ENCODE measurements at regions not wholly inside any gene's neighbourhood (a gene's known extent, or its start where the extent isn't known, plus 50 kb on each side); places are given as distances from the start of the nearest gene placed in this dataset.

DNA sequence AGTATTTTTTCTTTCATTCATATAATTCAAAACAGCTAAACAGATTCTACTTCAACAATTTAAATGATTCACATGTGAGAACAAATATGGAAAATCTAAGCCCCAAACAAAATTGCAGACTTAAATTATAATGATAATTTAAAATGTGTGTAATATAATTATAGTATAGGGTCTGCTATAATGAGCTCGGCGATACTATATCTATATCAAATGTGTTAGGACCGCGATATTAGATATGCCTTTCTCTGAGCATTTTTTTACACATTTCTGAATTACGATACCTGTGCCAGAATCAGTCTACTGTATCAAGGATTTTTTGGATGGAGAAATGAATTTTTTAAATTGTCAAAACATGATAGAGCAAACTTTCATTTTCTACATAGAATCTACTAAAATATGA is 808.8 kb upstream of the POU3F3 start:
- DNase-seq (ENCODE audit: low read depth) = no peak

DNA sequence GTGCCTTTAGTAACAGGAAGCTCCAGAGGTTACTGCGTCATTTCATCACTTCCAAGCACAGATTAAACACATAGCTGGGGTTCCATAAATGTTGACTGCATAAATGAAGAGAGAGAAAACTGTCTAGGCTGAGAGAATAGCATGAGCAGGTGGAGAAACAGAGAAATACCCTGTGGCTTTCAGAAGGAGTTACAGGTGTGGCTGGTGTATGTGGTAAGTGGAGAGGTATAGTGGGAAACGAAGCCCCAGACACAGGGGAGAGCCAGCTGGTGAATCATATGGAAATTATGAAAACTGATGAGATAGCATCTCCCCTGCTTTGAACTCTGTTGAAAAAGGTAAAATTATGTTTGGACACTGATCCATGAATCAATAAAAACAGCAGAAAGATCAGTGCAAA is 807.4 kb upstream of the POU3F3 start:
- no peak for DNase-seq (ENCODE audit: low read depth)

DNA sequence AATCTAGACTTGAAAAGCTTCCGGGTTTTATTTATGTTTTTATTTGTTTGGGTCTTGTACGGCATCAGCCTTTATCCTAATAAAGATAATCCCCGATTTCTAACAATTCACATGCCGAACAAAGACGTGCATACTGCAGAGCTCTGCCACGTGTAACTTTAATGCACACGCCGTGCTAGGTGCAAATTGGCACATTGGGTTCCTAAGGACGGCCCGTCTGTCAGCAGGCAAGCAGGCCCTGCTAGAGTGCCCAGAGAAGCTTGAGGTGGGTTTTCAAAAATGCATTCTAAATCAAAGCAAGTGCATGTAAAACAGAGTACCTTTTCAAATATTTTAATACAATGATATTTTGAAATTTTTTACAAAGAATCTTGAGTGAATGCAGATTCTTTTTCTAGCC is 806.4 kb upstream of the POU3F3 start:
- DNase-seq (ENCODE audit: low read depth) = no peak

DNA sequence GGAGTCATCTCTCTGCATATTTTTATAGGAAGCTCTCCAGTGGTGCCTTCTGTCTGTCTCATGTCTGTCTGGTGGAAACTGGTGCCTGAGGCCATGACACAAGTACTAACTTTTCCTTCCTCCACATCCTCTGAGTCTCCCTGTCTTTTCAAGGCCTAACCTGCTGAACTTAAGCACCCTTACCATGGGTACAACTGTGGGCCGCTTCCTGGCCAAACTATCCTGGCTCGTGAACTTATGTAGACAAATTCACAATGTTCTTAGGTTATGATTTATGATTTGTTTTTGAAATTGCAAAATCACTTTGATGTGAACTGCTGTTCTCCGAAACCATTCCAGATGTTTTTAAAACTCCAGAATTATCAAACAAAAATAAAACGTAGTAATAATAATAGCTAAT is 804.5 kb upstream of the POU3F3 start:
- no peak for DNase-seq (ENCODE audit: low read depth)

DNA sequence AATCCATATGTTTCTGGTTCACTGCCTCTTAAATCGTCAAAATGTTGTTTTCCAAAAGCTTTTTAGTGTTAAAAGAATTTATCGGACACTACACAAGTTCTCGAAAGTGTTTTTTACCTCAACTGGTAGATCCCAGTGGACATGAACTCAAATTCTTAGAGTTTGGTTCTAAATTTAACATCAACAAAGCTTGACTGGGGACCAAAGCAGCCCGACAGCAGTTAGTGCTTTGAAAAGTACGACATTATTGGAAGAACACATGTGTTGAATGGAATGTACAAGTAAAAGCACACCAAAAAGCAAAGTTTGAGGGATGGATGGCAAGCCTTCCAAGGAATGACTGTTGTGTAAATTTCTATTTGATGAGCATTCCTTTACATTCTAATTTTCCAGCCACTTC is 803.9 kb upstream of the POU3F3 start:
- no peak for DNase-seq (ENCODE audit: low read depth)

DNA sequence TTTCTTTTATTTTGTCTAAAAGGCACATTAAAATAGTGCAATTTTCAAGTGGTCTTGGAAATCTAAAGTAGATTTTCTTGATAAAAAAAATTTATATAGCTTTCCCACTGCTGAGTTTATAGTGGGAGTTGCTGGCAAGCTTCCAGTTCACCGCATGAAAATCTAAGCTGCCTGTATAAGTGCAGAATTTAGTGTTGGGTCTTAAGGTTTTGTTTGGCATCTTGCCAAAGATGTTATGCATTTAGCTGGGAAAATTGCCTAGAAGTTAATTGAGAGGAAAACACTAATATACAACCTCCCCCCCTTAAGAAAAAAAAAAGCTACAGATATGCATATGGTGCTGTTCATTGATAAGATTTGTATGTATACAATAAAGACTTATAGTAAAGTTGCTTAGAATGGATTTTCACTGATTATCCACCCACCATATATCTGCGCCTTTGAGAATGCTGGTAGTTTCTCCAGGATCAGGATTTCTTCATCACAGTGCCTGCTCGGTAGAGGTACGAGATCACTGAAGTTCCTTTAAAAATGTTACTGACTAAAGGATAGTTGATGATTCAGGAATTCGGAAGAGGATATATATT is 803.2 kb upstream of the POU3F3 start:
- DNase-seq (ENCODE audit: low read depth) = no peak

DNA sequence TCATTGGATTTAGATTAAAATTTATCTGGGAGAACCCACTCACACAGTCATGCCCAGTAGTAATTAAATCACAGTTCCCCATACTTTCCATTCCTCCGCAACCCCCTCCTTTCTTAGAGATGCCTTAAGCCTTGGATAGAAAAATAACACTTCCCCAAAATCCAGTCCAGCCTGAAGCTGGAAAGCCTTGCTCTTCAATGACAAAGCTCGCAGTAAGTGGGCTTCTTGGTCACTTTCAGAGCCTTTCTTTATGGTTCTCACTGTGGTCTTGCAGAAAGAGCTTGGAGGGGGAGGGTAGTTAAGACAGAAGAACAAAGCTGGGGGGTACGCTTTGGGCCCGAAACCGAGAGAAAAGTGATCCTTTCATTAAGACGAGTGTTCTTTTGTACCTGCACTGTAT is 802.1 kb upstream of the POU3F3 start:
- no peak for DNase-seq (ENCODE audit: low read depth)

DNA sequence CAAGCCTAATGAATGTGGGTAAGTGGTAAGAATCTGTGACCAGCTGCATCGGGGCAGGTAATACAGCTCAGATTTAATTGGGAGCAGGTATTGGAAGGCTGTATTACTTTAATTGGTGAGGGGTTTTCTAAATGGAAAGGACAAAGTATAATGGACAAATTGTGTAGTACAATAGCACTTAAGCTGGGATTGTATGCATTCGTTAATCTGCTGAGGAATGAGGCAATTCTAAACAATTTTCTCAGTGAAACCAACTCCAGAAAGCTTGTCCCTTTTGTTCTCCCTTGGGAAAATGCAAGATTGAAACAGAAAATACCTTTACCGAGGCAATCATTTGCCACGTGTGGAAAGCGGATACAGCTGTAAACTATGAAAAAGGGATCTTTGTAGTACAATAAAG is 801.6 kb upstream of the POU3F3 start:
- DNase-seq (ENCODE audit: low read depth) = no peak

DNA sequence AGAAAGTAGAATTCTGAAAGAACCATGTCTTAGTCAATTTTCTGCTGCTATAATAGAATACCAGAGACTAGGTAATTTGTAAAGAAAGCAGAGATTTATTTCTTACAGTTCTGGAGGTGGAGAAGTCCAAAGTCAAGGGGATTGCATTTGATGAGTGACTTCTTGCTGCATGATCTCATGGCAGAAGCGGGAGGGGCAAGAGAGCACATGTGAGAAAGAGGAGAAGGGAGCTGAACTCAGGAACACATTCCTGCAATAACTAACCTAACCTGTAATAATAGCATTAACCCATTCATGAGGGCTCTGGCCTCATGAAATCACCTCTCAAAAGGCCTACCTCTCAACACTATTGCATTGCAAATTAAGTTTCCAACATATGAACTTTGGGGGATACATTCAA is 797.5 kb upstream of the POU3F3 start:
- no peak for DNase-seq (ENCODE audit: low read depth)

DNA sequence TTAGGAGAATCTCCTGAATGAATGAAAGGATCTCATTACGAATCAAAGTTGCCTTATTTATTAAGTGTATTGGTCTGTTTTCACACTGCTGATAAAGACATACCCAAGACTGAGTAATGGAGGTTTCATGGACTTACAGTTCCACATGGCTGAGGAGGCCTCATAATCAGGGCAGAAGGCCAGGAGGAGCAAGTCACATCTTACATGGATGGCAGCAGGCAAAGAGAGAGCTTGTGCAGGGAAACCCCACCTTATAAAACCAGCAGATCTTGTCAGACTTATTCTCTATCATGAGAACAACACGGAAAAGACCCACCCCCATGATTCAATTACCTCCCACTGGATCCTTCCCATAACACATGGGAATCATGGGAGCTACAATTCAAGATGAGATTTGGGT is 785.2 kb upstream of the POU3F3 start:
- no peak for DNase-seq (ENCODE audit: low read depth)

DNA sequence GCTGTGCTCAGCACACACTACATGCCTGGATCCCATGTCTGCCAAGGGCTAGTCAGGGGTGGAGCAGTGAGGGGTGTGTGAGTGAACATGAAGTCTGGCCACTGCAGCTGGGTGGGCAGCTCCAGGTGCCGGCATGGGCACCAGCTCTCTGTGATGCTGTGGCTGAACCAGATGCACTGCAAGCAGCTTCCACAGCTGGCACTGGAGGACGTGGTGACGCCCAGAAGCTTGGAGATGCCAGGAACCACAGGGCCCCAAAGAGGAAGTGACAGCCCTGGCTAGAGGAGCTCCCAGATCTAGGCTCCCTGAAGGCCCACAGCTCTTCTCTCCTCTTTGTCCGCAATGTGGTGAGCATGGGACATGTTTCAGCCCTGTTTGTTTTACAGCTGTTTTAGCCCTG is 776.3 kb upstream of the POU3F3 start:
- DNase-seq (ENCODE audit: low read depth) = no peak

DNA sequence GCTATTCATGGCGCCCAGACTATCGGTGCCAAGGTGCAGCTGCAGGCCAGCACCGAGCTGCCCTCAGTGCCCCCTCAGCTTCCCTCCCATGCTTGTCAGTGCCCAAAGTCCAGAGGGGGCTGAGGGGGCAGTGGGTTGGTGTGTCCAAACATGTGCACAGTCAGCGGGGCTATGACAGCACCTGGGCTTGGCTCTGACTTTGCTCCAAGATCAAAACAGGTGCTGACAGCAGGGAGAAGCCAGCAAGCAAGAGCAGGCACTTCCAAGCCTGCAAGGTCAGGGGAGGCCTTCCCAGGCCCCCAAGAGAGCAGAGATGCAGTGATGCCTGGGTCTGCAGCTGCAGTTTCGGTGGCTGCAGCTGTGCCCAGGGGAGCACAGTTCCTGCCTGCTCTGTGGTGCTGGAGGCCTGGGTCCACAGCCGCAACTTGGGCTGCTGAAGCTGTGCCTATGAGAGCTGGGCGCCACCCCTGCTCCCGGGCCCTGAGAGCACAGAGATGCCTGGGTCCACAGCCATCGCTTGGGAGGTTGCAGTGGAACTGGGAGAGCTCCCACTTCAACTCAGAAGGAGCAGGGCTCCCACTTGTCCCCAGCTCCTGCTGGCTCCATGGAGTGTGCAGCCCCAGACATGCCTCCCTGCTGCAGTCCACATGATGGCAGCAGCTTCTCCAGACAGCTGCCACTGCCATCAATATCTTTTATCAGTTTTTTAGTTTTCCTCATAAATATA is 775.3 kb upstream of the POU3F3 start:
- DNase-seq (ENCODE audit: low read depth) = no peak

DNA sequence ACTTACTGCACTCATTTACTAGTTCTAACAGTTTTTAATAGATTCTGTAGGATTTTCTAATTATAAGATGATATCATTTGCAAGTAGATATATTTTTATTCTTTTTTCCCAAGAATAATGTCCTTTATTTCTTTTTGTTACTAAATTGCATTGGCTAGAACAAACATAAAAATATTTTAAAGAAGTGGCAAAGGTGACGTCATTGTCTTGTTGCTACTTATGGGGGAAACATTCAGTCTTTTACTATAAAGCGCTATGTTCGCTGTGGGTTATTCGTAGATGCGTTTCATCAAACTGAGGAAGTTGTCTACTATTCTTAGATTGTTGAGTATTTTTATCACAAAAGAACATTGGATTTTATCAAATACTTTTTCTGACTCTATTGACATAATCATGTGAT is 765.2 kb upstream of the POU3F3 start:
- DNase-seq (ENCODE audit: low read depth) = no peak

DNA sequence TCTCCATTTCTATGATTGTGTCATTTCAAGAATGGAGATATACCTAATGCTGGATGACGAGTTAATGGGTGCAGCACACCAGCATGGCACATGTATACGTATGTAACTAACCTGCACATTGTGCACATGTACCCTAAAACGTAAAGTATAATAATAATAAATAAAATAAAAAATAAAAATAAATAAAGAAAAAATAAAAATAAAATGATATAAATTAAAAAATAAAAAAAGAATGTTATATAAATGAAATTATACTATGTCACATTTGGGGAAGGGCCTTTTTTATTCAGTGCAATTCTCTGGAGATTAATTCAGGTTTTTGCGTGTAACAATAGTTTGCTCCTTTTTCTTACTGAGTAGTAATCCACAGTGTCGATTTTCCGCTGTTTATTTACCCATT is 763.5 kb upstream of the POU3F3 start:
- DNase-seq (ENCODE audit: low read depth) = no peak

DNA sequence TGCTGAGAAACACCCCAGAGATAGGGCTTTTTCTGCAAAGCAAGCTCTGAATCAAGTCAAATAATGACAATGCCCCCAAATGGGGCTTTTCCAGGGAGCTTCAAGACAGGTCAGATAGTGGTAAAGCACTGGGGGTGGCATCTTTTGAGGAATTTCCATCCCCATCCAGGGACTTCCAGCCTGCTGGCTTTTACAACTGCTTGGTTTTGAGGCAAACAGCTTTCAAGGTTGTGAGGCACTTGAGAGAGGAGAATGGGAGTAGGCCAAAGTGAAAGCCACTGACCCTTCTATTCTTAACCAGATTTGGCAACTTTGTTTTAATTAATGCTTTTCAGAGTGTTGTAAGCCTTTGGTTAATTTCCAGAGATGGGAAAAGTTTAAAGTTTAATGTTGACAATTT is 762.0 kb upstream of the POU3F3 start:
- no peak for DNase-seq (ENCODE audit: low read depth)

DNA sequence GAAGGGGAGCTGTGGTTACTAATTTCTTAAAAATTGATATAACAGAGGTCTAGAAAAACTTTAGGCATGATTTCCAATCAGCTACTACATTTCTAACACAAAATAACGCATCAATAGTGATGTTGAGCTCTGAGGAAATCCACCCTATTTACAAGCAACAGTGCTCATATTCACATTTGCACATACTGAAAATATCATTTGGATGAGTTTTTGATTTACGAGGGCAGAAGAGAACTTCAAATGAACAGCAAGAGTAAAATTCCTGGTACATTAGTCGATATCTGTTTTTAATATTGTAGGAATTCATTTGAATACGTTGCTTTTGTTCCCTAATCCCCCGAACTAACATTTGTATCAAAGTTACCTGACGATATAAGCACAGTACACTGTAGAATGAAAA is 761.0 kb upstream of the POU3F3 start:
- DNase-seq (ENCODE audit: low read depth) = no peak

DNA sequence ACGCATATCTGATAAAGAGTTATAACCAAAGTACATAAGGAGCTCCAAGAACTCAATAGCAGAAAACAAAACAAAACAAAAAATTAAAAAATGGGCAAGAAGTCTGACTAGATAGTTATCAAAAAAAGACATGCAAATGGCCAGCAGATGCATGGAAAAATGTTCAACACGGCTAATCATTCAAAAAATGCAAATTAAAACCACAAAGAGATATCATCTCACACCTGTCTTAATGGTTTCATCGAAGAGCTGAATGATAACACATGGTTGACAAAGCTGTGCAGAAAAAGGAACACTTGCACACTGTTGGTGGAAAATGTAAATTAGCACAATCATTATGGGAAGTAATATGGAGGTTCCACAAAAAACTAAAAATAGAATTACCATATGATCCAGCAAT is 751.3 kb upstream of the POU3F3 start:
- DNase-seq (ENCODE audit: low read depth) = no peak

DNA sequence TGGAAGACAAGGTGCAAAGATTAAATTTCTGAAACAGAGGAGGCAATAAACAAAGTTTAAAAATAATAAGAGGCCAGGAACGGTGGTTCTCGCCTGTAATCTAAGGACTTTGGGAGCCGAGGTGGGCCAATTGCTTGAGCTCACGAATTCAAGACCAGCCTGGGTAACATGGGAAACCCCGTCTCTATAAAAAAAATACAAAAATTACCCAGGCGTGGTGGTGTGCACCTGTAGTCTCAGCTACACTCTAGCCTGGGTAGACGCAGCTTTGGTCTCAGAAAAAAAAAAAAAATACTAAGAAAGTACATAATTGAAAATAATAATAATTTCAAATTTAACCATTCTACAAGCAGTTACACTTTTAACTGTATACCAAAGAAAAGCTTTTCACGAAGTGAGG is 744.6 kb upstream of the POU3F3 start:
- DNase-seq (ENCODE audit: low read depth) = no peak

DNA sequence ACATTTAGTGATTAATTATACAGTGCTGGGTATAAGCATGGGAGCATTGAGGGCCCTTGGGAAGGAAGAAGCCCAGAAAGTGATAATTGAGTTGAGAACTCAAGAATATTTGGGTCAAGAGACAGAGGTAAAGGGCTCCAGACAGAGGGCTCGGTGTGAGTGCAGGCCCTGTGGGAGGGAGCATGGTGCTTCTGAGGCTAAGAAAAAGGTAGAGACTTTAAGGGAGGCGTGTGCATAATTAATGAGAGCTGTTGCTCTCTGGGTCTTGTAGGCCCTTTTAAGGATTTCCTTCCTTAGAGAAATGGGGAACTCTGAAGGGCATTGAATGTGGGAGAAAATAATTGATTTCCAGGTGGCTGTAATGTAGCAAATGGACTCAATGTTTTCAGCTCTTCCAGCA is 735.0 kb upstream of the POU3F3 start:
- no peak for DNase-seq (ENCODE audit: low read depth)

DNA sequence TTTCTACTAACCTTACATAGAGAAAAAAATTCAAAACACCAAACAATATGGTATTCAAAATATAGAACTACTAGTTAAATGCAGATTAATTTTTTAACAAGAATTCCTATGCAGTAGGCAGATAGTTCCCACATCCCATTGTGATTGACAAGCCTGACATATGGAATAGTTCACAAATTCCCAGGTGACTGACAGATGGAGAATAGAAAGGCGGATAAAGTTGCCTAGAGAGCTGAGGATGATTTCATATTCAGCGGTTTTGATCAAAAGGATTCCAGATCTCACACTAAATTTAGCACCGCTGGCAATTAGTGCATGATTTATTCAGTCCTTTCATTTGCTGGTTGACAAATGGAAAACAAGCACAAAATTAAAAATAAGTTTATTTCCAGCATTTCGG is 733.7 kb upstream of the POU3F3 start:
- DNase-seq (ENCODE audit: low read depth) = no peak

DNA sequence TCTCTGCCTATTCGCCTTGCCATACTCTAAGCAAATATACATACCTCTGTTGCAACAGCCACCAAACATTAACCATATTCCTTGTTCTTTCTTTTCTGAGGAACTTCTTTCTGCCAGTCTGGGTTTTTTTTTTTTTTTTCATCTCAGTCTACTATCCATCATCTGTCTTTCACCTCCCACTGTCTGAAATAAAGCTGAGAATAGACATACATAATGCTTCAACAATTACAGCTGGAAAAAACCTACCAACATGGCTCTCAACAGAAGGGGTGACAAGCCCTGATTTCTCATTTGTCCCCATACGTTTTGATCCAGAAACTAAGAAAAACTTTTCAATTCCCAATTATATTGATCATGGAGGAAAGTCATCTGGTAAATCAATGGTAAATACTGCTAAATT is 728.8 kb upstream of the POU3F3 start:
- no peak for DNase-seq (ENCODE audit: low read depth)

DNA sequence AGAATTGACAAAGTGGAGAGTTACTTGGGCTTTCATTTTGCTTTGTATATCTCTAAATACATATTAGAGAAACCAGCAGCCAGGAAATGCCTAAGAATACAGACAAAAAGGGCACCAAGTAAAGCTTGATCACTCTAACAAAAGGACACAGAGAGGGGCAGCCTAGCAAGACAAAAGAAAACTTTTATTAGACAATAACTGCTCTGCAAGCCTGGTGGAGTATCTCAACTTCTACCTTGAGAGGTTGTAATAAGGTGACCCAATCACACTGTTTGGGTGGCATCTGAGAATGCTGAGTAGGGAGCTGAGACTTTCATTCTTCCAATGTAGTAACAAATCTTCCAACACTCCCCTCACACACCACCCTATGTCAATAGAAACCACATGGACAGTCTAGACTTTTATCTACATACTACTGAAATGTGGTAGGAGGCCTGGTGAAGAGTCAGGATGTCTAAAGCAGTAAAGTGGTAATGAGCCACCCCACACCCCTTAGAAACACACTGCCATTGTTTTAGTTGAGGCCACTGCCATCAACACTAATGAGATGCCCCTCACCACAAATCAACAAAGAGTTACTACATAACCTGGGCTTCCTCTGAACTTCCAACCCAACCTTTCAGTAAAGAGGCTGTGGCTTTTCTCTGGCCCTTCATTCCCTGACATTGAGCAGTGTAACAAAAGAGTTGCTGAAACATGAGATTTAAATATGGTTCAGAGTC is 726.7 kb upstream of the POU3F3 start:
- no peak for DNase-seq (ENCODE audit: low read depth)

DNA sequence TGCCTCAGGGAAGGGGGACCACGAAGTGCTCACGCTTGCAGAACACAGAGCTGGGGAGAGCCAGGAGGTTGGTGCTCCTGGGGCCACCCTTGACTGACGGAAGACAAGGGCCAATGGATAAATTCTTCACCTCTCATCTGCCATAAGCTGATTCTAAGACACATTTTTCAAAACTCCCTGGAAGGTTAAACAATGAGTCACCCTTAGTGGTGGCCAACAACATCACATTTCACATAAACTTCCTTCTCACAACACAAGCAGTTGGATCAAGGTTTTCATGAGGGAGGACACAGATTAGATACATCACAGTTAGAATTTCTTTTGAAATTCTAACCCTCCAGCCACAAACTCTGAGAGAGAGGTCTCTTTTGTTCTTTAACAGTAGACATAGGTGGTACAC is 713.6 kb upstream of the POU3F3 start:
- DNase-seq (ENCODE audit: low read depth) = no peak

DNA sequence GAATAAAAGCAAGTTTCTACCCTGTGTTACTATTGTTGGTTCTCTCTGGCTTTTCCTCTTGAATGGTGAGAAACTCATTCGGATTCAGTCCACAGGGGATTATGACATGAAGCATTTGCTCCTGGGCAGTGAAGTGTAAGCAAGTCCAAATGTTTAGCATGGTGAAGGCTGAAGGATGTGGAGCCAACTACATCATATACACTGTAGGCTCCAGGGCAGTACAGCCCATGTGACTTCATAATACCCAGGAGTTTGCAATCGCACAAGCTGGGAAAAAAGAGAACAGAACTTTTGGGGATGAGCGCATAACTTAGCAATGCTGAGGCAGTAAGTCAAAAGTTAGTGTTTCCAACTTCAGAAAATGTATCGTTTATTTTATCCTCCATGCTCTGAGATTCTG is 695.7 kb upstream of the POU3F3 start:
- DNase-seq (ENCODE audit: low read depth) = no peak
